LNCaP clone FGC (cell line): ENCODE measurements at regions not wholly inside any gene's neighbourhood (a gene's known extent, or its start where the extent isn't known, plus 50 kb on each side); places are given as distances from the start of the nearest gene placed in this dataset.

ENCODE experiments used
- DNase-seq: peaks from one replicate; pipeline ENCODE4 v3.0.0-alpha.2; 2011; ENCODE audit warnings: low read depth
- H3K4me3 ChIP-seq: 2 replicates; pipeline ENCODE4 v1.5.1; 2011; ENCODE audit warnings: mild to moderate bottlenecking, low read depth, low read length, control low read depth
- CTCF ChIP-seq: IDR thresholded peaks from 2 replicates; pipeline ENCODE4 v1.5.1; 2012; ENCODE audit warnings: mild to moderate bottlenecking; ENCODE audit not compliant: control insufficient read depth, insufficient read depth; ENCODE audit errors: extremely low read depth

DNA sequence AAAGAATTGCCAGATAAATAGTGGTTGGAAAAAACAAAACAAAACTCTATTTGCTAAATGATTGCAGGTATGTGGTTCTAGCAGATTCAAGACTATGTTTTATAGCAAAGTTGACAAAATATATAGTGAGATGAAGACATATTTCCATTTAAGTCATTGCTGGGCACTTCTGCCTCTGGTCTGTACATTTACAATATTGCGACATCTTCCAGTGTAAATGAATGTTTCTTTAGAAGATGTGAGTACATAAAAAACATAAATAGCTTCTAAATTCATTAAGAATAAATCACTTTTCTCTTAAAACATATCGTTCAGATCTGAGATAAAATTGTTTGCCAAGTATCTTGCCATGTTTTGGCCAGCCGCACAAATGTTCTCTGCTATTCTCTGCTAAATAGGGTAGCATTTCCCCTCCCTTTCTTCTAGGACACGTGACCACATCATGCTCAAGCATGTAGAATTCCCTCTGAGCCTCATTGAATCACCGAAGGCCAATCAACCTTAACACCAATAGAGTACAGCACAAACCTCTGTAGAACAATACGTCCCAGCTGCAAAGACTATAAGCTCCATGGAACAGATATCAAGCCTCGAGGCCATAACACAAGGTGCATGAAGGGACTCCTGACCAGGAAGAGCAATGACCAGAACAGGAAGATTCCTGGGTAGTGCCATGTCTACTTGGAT, 1173.3 kb downstream of the GATA3 start:
- TF ChIP-seq CTCF: no peak
- no peak overlapping the region for H3K4me3 ChIP-seq
- no peak for DNase-seq

DNA sequence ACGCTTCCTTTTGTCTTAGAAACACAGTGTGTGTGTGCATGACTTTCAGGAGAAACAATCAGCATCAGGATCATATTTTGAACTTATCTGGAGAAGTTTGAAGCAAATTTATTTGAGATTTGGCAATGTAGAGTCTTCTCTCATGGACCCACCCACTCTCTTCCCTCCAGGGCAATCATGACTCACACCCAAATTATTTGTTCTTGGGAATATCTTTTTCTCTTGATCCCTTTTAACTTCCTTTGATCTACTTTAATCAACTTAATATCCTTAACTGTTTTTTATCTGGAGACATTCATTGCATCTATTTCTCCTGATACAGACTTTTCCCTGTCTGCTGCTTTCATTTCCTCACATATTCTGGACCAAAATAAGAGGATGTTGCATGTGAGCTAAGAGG, 1174.3 kb downstream of the GATA3 start:
- no peak for TF ChIP-seq CTCF
- H3K4me3 ChIP-seq: no peak overlapping the region
- no peak for DNase-seq

DNA sequence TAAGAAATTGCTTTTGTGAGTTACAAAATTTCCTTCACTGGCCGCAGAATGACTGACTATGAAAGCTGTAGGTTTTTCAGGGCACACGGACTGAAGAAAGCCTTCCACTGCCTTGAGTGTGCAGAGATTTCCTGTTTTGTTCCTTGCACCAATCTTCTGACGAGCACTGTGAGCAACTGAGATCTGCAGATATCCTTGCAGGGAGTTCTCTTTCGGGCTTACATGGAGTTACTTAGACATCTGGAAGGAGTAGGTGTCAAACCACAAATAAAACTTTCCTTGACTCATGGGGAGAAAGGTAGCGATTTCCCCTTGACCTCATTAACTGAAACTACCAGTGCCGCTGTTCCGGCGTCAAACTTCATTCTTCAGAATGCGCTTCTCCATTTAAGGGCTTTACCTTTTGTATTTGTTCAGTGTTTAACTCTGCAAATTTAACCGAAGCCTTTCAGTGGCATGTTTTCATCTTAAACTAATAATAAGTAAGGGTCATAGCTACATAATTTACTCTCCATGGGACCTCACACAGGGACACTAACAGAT, 1175.3 kb downstream of the GATA3 start:
- DNase-seq: no peak
- TF ChIP-seq CTCF: no peak
- no peak overlapping the region for H3K4me3 ChIP-seq

GRCh38 chr10:9230625-9231024, 1176.1 kb downstream of the GATA3 start:
- H3K4me3 ChIP-seq: no peak overlapping the region
- DNase-seq: no peak
- TF ChIP-seq CTCF: no peak

GRCh38 chr10:9234191-9234590, 1179.7 kb downstream of the GATA3 start:
- H3K4me3 ChIP-seq: no peak overlapping the region
- DNase-seq: no peak
- no peak for TF ChIP-seq CTCF

GRCh38 chr10:9238041-9238440, 1183.6 kb downstream of the GATA3 start:
- no peak for TF ChIP-seq CTCF
- H3K4me3 ChIP-seq: no peak overlapping the region
- DNase-seq: no peak

- TF ChIP-seq CTCF: no peak
- no peak for DNase-seq
- no peak overlapping the region for H3K4me3 ChIP-seq
Observed at GRCh38 chr10:9239298-9239697, 1184.8 kb downstream of the GATA3 start.
